OCI-LY1 (cell line): ENCODE measurements at regions not wholly inside any gene's neighbourhood (a gene's known extent, or its start where the extent isn't known, plus 50 kb on each side); places are given as distances from the start of the nearest gene placed in this dataset.

ENCODE experiments used
- EZH2 ChIP-seq: fragments of 200-600 bp; sonication (generic), shearing (Covaris generic); IDR thresholded peaks from 2 replicates; pipeline ENCODE4 v1.8.0; 2017; ENCODE audit warnings: borderline replicate concordance, mixed run types, mild to moderate bottlenecking, antibody characterized with exemption, low read length, moderate library complexity, mixed read lengths
- TF ChIP-seq, protein P1 (sequence below): fragments of 200-600 bp; sonication (generic), shearing (Covaris generic); IDR thresholded peaks from 2 replicates; pipeline ENCODE4 v1.5.1; 2017; ENCODE audit warnings: mild to moderate bottlenecking, antibody characterized with exemption, low read length, moderate library complexity, mixed read lengths

DNA sequence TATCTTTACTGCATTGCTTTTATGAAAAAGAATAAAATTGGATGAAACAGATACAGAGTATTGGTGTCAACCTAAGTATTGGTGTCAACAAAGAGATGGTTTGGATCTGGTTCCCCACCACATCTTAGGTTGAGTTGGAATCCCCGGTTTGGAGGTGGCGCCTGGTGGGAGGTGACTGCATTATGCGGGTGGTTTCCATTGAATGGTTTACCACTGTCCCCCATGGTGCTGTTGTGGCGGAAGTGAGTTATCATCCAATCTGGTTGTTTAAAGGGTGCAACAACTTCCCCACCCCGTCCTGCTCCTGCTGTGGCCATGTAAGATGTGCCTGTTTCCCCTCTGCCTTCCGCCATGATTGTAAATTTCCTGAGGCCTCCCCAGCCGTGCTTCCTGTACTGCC lies 52.8 kb upstream of the CD99 start:
- TF ChIP-seq, protein P1, sequence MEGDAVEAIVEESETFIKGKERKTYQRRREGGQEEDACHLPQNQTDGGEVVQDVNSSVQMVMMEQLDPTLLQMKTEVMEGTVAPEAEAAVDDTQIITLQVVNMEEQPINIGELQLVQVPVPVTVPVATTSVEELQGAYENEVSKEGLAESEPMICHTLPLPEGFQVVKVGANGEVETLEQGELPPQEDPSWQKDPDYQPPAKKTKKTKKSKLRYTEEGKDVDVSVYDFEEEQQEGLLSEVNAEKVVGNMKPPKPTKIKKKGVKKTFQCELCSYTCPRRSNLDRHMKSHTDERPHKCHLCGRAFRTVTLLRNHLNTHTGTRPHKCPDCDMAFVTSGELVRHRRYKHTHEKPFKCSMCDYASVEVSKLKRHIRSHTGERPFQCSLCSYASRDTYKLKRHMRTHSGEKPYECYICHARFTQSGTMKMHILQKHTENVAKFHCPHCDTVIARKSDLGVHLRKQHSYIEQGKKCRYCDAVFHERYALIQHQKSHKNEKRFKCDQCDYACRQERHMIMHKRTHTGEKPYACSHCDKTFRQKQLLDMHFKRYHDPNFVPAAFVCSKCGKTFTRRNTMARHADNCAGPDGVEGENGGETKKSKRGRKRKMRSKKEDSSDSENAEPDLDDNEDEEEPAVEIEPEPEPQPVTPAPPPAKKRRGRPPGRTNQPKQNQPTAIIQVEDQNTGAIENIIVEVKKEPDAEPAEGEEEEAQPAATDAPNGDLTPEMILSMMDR, result no peak
- no peak for TF ChIP-seq EZH2
